Endometrial microvascular endothelial cells (primary cell): ENCODE measurements at regions not wholly inside any gene's neighbourhood (a gene's known extent, or its start where the extent isn't known, plus 50 kb on each side); places are given as distances from the start of the nearest gene placed in this dataset.
"Not testable (repeated sequence)": the region's sequence is repeated elsewhere in the genome, so short reads cannot be mapped to it uniquely, and the experiment has no call there.

ENCODE experiments used
- in situ Hi-C: cut with HindIII; loops from 2 replicates; pipeline ENCODE4 v1.10.0; 2017; ENCODE audit warnings: low sequenced_read_pairs, low pct_unique_long_range_greater_than_20kb; ENCODE audit errors: inconsistent ontology term

DNA sequence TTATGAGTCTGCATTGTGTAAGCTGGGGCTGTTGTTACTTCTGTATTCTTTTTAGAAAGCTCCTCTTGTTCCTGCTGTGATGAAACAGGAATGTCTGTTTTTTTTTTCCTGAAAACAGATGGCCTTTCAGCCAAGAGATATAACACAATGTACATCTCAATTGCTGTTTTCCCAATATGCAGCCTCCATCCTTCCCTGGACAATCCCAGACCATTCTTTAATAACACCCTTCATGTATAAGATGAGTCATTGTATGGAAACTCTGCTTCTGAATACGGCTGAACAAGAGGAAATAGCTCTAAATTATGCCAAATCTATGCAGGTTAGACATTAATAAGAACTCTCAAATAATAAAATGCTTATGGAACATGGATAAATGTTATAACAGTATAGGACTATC, 60.2 kb upstream of the LRRC4C start:
- in situ Hi-C loops, result loop anchor here (25.0 kb wide), 1 partner anchor 993 kb away; no protein-coding TSS in a partner anchor

GRCh38 chr11:41522391-41522790, 62.9 kb upstream of the LRRC4C start:
- in situ Hi-C loops, result loop anchor here (25.0 kb wide), 1 partner anchor 990 kb away; no protein-coding TSS in a partner anchor

DNA sequence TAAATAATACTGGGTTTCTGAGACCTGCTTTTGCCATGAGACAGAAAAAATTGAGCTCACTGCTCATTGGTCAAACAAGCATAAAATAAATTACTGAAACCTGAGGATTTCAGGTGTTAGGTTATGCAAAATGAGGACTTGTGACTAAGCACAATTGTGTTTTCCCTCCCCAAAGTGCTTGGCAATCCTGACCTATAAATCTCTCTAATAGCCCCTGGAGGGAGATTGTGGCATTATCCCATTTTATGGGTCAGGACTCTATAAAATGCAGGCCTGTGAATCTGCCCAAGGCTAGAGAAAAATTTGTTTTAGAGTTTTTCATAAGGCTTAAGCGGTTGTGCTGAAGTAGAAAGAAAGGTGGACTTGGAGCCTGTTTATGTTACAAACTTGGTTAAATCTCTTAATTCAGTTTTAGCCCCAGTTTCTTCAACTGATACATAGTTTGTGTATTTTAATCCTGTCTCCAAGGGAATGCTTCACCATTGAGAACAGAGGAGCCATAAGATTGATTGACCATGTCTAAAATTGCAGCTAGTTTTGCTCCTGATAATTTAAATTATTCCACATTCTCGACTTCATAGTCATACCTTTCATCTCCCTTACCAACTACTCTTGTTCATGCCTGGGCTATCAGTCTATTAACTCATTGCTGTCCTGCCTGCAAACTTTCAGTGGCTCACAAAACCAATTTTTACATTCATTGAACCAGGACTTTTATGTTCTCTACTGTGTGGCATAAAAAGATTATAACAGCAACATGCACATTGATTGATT, 63.6 kb upstream of the LRRC4C start:
- in situ Hi-C loops, result loop anchor here (25.0 kb wide), 1 partner anchor 989 kb away; no protein-coding TSS in a partner anchor

DNA sequence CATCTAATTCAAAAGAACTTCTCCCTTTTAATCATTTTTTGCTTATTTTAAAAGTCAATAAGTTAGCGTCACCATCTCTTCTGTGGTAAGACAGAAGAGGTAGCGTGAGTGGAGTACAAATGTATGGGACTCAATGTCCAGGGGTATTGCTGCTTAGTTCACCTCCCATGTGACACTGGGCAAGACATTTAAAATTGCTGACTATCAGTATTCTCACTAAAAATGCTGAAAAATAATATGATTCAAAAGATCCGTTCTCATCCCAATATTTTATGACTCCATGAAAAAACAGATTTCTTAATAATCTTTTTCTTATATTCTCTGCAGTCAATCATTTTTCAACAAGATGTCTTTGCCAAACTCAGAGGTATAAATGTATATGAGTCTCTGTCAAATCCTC, 68.1 kb upstream of the LRRC4C start:
- in situ Hi-C loops, result no loop called here

GRCh38 chr11:41532413-41532812, 73.0 kb upstream of the LRRC4C start:
- in situ Hi-C loops, result no loop called here

DNA sequence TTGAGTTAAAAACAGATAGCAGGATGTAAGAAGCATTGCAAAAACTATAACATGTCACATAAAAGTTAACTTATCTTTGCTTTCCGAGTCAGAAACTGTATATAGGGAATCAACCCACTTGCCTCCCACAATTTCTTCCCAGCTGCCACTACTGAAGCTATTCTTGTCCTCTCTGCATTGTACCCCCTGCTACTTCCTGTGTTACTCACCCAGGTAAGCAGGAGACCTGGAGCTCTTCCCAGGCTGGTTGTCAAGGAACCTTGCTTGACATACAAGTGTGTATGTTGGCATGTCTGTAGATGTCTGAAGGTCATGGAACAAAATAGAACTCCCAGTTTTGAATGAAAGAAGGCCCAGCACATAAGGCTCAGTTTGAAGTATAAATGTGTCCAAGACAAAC, 74.3 kb upstream of the LRRC4C start:
- in situ Hi-C loops, result no loop called here

- in situ Hi-C loops, result no loop called here
These were observed 74.9 kb upstream of the LRRC4C start for GRCh38 chr11:41534391-41534790.

- in situ Hi-C loops, result no loop called here
These were observed 75.4 kb upstream of the LRRC4C start for GRCh38 chr11:41534861-41535260.

- in situ Hi-C loops, result no loop called here
These were observed 76.6 kb upstream of the LRRC4C start for GRCh38 chr11:41536021-41536568.

GRCh38 chr11:41544902-41545301, 85.5 kb upstream of the LRRC4C start:
- in situ Hi-C loops, result not testable (repeated sequence)

GRCh38 chr11:41578421-41579051, 119.1 kb upstream of the LRRC4C start:
- in situ Hi-C loops, result no loop called here

GRCh38 chr11:41579546-41579945, 120.1 kb upstream of the LRRC4C start:
- in situ Hi-C loops, result no loop called here

DNA sequence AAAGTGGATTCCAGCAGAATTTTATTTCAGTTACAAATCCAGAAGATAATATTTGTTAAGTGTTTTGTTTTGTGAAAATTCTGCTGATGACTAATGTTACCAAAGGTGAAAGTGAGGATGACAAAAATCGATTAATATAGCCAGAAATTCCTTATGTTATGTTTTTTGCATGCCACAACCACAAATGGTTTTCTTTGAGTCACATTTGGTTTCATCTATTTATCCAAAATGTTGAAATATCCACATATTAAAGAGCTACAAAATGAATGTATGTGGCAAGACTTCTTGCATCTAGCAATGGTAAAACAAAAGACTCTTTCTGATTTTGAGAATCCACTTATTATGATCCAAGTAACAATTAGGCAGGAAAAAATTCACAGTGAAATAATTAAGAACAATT, 150.1 kb upstream of the LRRC4C start:
- in situ Hi-C loops, result no loop called here

DNA sequence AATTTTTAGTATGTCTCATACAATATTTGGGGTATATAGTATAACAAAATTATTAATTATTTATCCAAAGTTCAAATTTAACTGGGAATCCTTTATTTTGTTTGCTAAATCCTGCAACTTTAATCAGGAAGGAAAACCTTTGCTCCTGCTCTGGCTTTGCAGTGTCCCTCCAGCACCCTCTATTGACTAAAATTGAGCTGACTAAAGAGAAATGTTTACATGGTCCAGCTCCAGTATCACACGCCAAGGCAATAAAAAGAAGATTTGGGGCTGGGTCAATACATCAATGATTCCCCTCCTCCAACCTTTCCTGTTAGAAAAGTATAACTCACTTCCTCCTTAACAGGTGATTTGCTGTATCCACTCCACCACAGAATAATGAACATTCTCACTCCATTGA, 153.0 kb upstream of the LRRC4C start:
- in situ Hi-C loops, result no loop called here

DNA sequence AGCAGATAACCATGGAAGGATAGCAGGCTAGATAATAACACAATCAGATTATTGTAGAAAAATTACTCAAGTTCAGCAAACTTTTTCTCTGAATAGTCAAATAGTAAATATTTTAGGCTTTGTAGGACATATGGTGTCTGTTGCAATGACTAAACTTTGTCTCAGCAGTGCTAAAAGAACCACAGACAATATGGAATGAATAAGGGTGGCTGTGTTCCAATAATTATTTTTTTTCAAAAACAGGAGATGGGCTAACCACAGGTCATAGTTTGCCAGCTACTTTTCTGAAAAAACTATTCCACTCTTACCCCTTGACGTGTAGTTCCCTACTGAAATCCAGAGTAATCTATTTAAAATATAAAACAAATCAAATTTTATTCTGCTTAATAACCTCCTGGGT, 153.9 kb upstream of the LRRC4C start:
- in situ Hi-C loops, result no loop called here

DNA sequence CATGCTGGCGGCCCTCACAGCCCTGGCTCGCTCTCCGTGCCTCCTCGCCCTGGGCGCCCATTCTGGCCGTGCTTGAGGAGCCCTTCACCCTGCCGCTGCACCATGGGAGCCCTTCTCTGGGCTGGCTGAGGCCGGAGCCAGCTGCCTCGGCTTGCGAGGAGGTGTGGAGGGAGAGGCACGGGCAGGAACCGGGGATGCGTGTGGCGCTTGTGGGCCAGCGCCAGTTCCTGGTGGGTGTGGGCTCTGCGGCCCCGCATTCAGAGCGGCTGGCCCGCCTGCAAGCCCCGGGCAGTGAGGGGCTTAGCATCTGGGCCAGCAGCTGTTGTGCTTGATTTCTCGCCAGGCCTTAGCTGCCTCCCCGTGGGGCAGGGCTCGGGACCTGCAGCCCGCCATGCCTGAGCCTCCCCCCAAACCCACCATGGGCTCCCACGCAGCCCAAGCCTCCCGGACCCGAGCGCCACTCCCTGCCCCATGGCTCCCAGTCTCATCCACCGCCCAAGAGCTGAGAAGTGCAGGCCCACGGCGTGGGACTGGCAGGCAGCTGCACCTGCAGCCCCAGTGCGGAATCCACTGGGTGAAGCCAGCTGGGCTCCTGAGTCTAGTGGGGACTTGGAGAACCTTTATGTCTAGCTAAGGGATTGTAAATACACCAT, 163.4 kb upstream of the LRRC4C start:
- in situ Hi-C loops, result no loop called here

- in situ Hi-C loops, result no loop called here
These were observed 200.5 kb upstream of the LRRC4C start for GRCh38 chr11:41659985-41660384.

GRCh38 chr11:41660585-41660984, 201.1 kb upstream of the LRRC4C start:
- in situ Hi-C loops, result no loop called here

- in situ Hi-C loops, result no loop called here
These were observed 206.2 kb upstream of the LRRC4C start for GRCh38 chr11:41665441-41666360.
